ACHN (cell line): ENCODE measurements at regions not wholly inside any gene's neighbourhood (a gene's known extent, or its start where the extent isn't known, plus 50 kb on each side); places are given as distances from the start of the nearest gene placed in this dataset.
A peak's percentile ranks its signal among the peaks of the same experiment; 100 is the strongest.
"Not testable (repeated sequence)": the region's sequence is repeated elsewhere in the genome, so short reads cannot be mapped to it uniquely, and the experiment has no call there.

Source experiments
- DNase-seq: peaks from one replicate; pipeline ENCODE4 v3.0.0-alpha.2; 2015
- in situ Hi-C: cut with HindIII; loops from 2 replicates; pipeline ENCODE4 v1.10.0; 2017; ENCODE audit warnings: low sequenced_read_pairs, low pct_ligation_motif_present, low pct_unique_long_range_greater_than_20kb

GRCh38 chrX:8105531-8105930 is 65.5 kb downstream of the VCX2 start:
- no peak for DNase-seq
- in situ Hi-C loops = no loop called here

- DNase-seq = no peak
- in situ Hi-C loops = no loop called here
Observed at GRCh38 chrX:8103655-8104054, 67.4 kb downstream of the VCX2 start.

- in situ Hi-C loops = no loop called here
- no peak for DNase-seq
Observed at GRCh38 chrX:8091510-8091909, 79.6 kb downstream of the VCX2 start.

GRCh38 chrX:8090906-8091305 is 80.2 kb downstream of the VCX2 start:
- DNase-seq = no peak

GRCh38 chrX:8090482-8090881 is 80.6 kb downstream of the VCX2 start:
- no peak for DNase-seq
- in situ Hi-C loops = no loop called here

More at GRCh38 chrX:8090906-8091305, 80.2 kb downstream of the VCX2 start:
- in situ Hi-C loops = no loop called here

- in situ Hi-C loops = no loop called here
- DNase-seq = no peak
Observed at GRCh38 chrX:8089141-8089540, 81.9 kb downstream of the VCX2 start.

GRCh38 chrX:8084006-8084405 is 87.1 kb downstream of the VCX2 start:
- in situ Hi-C loops = no loop called here

GRCh38 chrX:8083286-8083685 is 87.8 kb downstream of the VCX2 start:
- no peak for DNase-seq
- in situ Hi-C loops = no loop called here

More at GRCh38 chrX:8084006-8084405, 87.1 kb downstream of the VCX2 start:
- DNase-seq = no peak

- in situ Hi-C loops = no loop called here
- DNase-seq = no peak
Observed at GRCh38 chrX:8075636-8076035, 95.4 kb downstream of the VCX2 start.

- no peak for DNase-seq
- in situ Hi-C loops = no loop called here
Observed at GRCh38 chrX:8067754-8068462, 103.2 kb downstream of the VCX2 start.

- no peak for DNase-seq
- in situ Hi-C loops = no loop called here
Observed at GRCh38 chrX:8052909-8053308, 118.2 kb downstream of the VCX2 start.

- DNase-seq = no peak
- in situ Hi-C loops = no loop called here
Observed at GRCh38 chrX:8049827-8050226, 121.2 kb downstream of the VCX2 start.

- no peak for DNase-seq
- in situ Hi-C loops = no loop called here
Observed at GRCh38 chrX:8048466-8048865, 121.3 kb upstream of the PNPLA4 start.

GRCh38 chrX:8044947-8045346 is 117.7 kb upstream of the PNPLA4 start:
- DNase-seq = no peak
- in situ Hi-C loops = no loop called here

GRCh38 chrX:8043546-8043945 is 116.3 kb upstream of the PNPLA4 start:
- no peak for DNase-seq
- in situ Hi-C loops = no loop called here

- DNase-seq = no peak
- in situ Hi-C loops = no loop called here
Observed at GRCh38 chrX:8043121-8043520, 115.9 kb upstream of the PNPLA4 start.

GRCh38 chrX:8042304-8042703 is 115.1 kb upstream of the PNPLA4 start:
- peak; percentile 5 for DNase-seq
- in situ Hi-C loops = no loop called here

GRCh38 chrX:8039711-8040110 is 112.5 kb upstream of the PNPLA4 start:
- in situ Hi-C loops, DNase-seq: not testable (repeated sequence)

- in situ Hi-C loops = no loop called here
- no peak for DNase-seq
Observed at GRCh38 chrX:8037593-8038348, 110.6 kb upstream of the PNPLA4 start.

GRCh38 chrX:8036914-8037313 is 109.7 kb upstream of the PNPLA4 start:
- DNase-seq = no peak
- in situ Hi-C loops = no loop called here
